ENCODE measurements at regions not wholly inside any gene's neighbourhood (a gene's known extent, or its start where the extent isn't known, plus 50 kb on each side); places are given as distances from the start of the nearest gene placed in this dataset.
"Not testable (repeated sequence)": the region's sequence is repeated elsewhere in the genome, so short reads cannot be mapped to it uniquely, and the experiment has no call there.

DNA sequence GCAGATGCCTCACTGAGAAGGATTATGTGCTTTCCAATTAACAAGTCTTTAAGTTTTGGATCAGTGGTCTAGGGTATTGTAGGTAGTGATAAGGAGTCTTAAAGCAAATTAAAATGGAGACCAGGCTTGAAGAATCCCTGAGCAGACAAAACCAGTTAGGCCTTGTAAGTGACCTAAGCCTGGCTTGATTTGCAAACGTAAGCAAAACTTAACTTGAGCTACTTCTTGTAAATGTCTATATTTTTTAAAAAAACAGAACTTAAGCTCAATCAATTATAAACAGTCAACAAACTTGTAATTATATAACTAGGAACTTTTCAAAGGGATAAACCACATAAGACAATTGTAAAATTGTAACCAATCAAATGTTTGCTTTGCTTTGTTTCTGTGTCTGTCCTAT lies 72.7 kb upstream of the NALF2 start:
- no peaks in the 10 kb centered on the region for H3K9me3 ChIP-seq (ENCODE audit: control insufficient read depth, low read length)
- no peaks in the 10 kb centered on the region for H3K36me3 ChIP-seq (ENCODE audit: control insufficient read depth, insufficient read depth, low read length)
- DNase-seq = no peak
- no peaks in the 10 kb centered on the region for H3K4me1 ChIP-seq (ENCODE audit: control insufficient read depth, insufficient read depth, low read length, poor library complexity, severe bottlenecking)
- H3K27me3 ChIP-seq (replicated peaks; ENCODE audit: control insufficient read depth, insufficient read depth, low read length, poor library complexity, severe bottlenecking) = no peaks in the 10 kb centered on the region
- H3K4me3 ChIP-seq (ENCODE audit: insufficient read depth, low read depth, low read length, poor library complexity, severe bottlenecking) = no peak overlapping the region
- H3K27ac ChIP-seq (ENCODE audit: insufficient read depth, low read length, poor library complexity, severe bottlenecking) = no peak overlapping the region

DNA sequence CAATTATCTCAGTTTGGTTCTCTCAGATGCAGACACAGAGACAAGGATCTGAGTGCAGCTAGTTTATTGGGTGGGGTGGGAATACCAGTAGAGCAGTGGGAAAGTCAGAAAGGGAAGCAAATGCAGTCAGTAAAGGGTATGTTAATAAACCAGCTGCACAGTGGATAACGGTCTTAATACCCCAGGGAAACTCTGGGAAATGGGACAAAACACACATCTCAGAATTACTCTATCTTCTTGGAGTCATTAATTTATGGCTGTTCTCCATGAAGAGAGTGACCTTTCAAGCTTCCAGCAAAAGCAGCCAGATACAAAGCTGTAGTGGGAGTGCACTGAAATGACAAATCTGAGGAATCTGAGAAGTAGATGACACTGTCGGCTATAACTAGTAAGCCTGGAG lies 73.3 kb upstream of the NALF2 start:
- H3K4me3 ChIP-seq (ENCODE audit: insufficient read depth, low read depth, low read length, poor library complexity, severe bottlenecking) = no peak overlapping the region
- no peak overlapping the region for H3K27ac ChIP-seq (ENCODE audit: insufficient read depth, low read length, poor library complexity, severe bottlenecking)
- H3K27me3 ChIP-seq (replicated peaks; ENCODE audit: control insufficient read depth, insufficient read depth, low read length, poor library complexity, severe bottlenecking) = no peaks in the 10 kb centered on the region
- H3K4me1 ChIP-seq (ENCODE audit: control insufficient read depth, insufficient read depth, low read length, poor library complexity, severe bottlenecking) = no peaks in the 10 kb centered on the region
- no peak for DNase-seq
- H3K9me3 ChIP-seq (ENCODE audit: control insufficient read depth, low read length) = no peaks in the 10 kb centered on the region
- no peaks in the 10 kb centered on the region for H3K36me3 ChIP-seq (ENCODE audit: control insufficient read depth, insufficient read depth, low read length)

DNA sequence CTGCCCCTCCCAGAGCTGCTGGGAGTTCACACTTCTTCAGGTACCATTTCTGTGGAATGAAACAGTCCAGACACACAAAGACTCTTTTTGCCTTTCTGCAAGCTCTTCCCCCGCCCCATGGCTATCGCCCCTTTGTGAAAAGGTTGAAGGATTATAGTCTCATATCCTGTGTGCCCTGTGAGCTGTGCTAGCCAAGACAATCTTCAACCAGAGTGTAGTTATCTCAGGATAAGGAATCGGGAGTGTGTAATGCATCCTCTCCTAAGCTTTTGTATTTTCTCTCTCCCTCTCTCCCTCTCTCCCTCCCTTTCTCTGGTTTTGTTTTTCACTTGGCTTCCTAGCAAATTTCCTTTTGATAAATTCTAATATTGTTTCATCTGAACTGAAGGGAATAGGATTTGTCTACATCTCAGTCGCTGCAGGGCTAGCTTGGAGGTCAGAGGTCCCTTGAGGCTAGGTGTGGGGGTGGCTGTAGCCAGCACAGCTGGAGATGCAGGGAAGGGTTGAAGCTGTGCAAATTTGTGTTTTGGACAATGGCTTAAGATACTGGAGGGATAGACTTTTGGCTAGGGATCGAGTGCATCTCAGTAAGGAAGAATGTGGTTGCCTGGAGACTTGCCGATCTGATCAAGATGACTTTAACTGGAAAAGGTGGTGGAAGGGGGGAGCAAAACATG lies 74.6 kb upstream of the NALF2 start:
- no peak overlapping the region for H3K27ac ChIP-seq (ENCODE audit: insufficient read depth, low read length, poor library complexity, severe bottlenecking)
- DNase-seq = no peak
- H3K36me3 ChIP-seq (ENCODE audit: control insufficient read depth, insufficient read depth, low read length) = no peaks in the 10 kb centered on the region
- H3K27me3 ChIP-seq (replicated peaks; ENCODE audit: control insufficient read depth, insufficient read depth, low read length, poor library complexity, severe bottlenecking) = no peaks in the 10 kb centered on the region
- no peaks in the 10 kb centered on the region for H3K9me3 ChIP-seq (ENCODE audit: control insufficient read depth, low read length)
- H3K4me1 ChIP-seq (ENCODE audit: control insufficient read depth, insufficient read depth, low read length, poor library complexity, severe bottlenecking) = no peaks in the 10 kb centered on the region
- H3K4me3 ChIP-seq (ENCODE audit: insufficient read depth, low read depth, low read length, poor library complexity, severe bottlenecking) = no peak overlapping the region

DNA sequence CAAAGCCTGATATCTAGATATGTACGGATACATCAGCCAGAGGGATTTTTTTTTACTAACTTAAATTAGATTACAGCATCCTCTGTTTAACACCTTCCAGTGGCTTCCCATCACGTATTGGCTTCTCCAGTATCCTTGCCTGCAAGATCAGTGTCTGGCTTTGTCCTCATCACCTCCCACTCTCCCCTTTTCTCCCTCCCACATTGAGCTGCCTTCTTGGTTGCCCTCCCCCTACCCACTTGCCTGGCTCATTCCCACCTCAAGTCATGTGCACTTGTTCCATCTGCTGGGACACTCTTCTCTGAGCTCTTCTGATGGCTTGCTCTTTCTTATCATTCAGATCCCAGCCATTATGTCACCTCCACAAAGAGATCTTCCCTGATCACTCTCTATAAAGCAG lies 75.9 kb upstream of the NALF2 start:
- H3K36me3 ChIP-seq (ENCODE audit: control insufficient read depth, insufficient read depth, low read length) = no peaks in the 10 kb centered on the region
- H3K27me3 ChIP-seq (replicated peaks; ENCODE audit: control insufficient read depth, insufficient read depth, low read length, poor library complexity, severe bottlenecking) = no peaks in the 10 kb centered on the region
- H3K27ac ChIP-seq (ENCODE audit: insufficient read depth, low read length, poor library complexity, severe bottlenecking) = no peak overlapping the region
- H3K4me3 ChIP-seq (ENCODE audit: insufficient read depth, low read depth, low read length, poor library complexity, severe bottlenecking) = no peak overlapping the region
- no peaks in the 10 kb centered on the region for H3K4me1 ChIP-seq (ENCODE audit: control insufficient read depth, insufficient read depth, low read length, poor library complexity, severe bottlenecking)
- DNase-seq = no peak
- no peaks in the 10 kb centered on the region for H3K9me3 ChIP-seq (ENCODE audit: control insufficient read depth, low read length)

DNA sequence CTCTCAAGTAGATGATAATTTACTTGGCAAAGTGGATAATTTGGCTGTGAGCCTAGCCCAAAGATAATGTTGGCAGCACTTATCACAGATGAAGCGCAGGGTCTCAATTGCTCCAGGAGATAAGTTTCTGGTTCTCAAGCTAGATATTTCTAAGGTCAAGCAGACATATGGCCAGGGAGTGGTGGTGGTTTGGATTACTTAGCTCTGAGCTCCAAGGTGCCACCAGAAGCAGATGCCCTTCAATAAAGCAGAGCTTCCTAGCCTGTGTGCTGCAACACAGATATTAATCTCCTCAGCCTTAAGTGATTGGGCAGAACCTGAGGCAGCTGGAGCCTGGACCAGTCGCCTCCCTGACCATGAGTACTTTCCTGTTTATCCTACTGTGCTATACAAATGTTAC lies 79.2 kb upstream of the NALF2 start:
- H3K27me3 ChIP-seq (replicated peaks; ENCODE audit: control insufficient read depth, insufficient read depth, low read length, poor library complexity, severe bottlenecking) = no peaks in the 10 kb centered on the region
- no peaks in the 10 kb centered on the region for H3K36me3 ChIP-seq (ENCODE audit: control insufficient read depth, insufficient read depth, low read length)
- no peak overlapping the region for H3K27ac ChIP-seq (ENCODE audit: insufficient read depth, low read length, poor library complexity, severe bottlenecking)
- no peaks in the 10 kb centered on the region for H3K9me3 ChIP-seq (ENCODE audit: control insufficient read depth, low read length)
- H3K4me1 ChIP-seq (ENCODE audit: control insufficient read depth, insufficient read depth, low read length, poor library complexity, severe bottlenecking) = no peaks in the 10 kb centered on the region
- DNase-seq = no peak
- no peak overlapping the region for H3K4me3 ChIP-seq (ENCODE audit: insufficient read depth, low read depth, low read length, poor library complexity, severe bottlenecking)

DNA sequence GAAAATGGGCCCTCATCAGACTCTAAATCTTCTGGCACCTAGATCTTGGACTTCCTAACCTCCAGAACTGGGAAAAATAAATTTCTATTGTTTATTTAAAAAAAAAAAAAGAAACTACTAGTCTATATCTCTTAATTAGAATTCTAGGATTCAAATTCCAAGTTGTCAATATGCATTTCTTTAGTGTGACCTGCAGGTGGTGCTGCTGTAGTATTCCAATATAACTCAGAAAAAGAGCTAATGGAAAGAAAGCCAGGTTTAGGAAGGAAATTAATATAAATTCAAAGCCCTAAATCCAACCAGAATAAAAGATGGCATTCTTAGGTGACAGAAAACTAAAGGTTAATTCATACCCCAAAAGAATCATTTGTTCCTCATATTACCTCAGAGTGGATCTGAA lies 80.0 kb upstream of the NALF2 start:
- DNase-seq = no peak
- no peaks in the 10 kb centered on the region for H3K4me1 ChIP-seq (ENCODE audit: control insufficient read depth, insufficient read depth, low read length, poor library complexity, severe bottlenecking)

DNA sequence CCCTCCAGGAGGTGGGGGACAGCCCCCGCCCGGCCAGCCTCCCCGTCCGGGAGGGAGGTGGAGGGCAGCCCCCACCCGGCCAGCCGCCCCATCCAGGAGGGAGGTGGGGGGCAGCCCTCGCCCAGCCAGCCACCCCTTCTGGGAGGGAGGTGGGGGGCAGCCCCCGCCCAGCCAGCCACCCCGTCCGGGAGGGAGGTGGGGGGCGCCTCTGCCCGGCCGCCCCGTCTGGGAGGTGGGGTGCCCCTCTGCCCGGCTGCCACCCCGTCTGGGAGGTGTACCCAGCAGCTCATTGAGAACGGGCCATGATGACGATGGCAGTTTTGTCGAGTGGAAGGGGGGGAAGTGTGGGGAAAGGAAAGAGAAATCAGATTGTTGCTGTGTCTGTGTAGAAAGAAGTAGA lies 81.9 kb upstream of the NALF2 start:
- not testable (repeated sequence) for H3K27ac ChIP-seq (ENCODE audit: insufficient read depth, low read length, poor library complexity, severe bottlenecking); H3K36me3 ChIP-seq (ENCODE audit: control insufficient read depth, insufficient read depth, low read length)

More for the DNA sequence above, 80.0 kb upstream of the NALF2 start:
- no peaks in the 10 kb centered on the region for H3K27me3 ChIP-seq (replicated peaks; ENCODE audit: control insufficient read depth, insufficient read depth, low read length, poor library complexity, severe bottlenecking)
- H3K9me3 ChIP-seq (ENCODE audit: control insufficient read depth, low read length) = no peaks in the 10 kb centered on the region
- no peaks in the 10 kb centered on the region for H3K36me3 ChIP-seq (ENCODE audit: control insufficient read depth, insufficient read depth, low read length)
- no peak overlapping the region for H3K27ac ChIP-seq (ENCODE audit: insufficient read depth, low read length, poor library complexity, severe bottlenecking)
- H3K4me3 ChIP-seq (ENCODE audit: insufficient read depth, low read depth, low read length, poor library complexity, severe bottlenecking) = no peak overlapping the region

DNA sequence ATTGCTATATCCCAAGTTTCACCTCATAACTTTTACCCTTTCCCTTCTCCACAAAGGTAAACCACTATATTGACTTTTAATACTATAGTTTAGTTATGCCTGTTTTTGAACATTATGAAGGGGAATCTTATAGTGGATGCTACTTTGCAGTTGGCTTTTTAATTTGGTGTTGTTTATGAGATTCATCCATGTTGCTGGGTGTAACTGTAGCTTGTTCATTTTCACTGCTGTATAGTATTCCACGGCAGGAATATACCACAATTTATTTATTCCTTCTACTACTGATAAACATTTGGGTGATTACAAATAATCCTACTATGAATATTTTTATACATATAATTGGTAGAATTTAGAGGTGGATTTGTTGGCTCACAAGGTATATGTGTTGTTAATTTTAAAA lies 88.4 kb upstream of the NALF2 start:
- no peak for DNase-seq
- Histone ChIP-seq H3K36me3 (ENCODE audit: control insufficient read depth, insufficient read depth, low read length) (no peaks in the 10 kb centered on the region), H3K27me3 (replicated peaks; ENCODE audit: control insufficient read depth, insufficient read depth, low read length, poor library complexity, severe bottlenecking) (no peaks in the 10 kb centered on the region), H3K27ac (ENCODE audit: insufficient read depth, low read length, poor library complexity, severe bottlenecking) (no peak overlapping the region), H3K9me3 (ENCODE audit: control insufficient read depth, low read length) (no peaks in the 10 kb centered on the region), H3K4me1 (ENCODE audit: control insufficient read depth, insufficient read depth, low read length, poor library complexity, severe bottlenecking) (no peaks in the 10 kb centered on the region), H3K4me3 (ENCODE audit: insufficient read depth, low read depth, low read length, poor library complexity, severe bottlenecking) (no peak overlapping the region)

More for the DNA sequence above, 81.9 kb upstream of the NALF2 start:
- H3K4me1 ChIP-seq (ENCODE audit: control insufficient read depth, insufficient read depth, low read length, poor library complexity, severe bottlenecking); H3K27me3 ChIP-seq (replicated peaks; ENCODE audit: control insufficient read depth, insufficient read depth, low read length, poor library complexity, severe bottlenecking); H3K9me3 ChIP-seq (ENCODE audit: control insufficient read depth, low read length); H3K4me3 ChIP-seq (ENCODE audit: insufficient read depth, low read depth, low read length, poor library complexity, severe bottlenecking); DNase-seq: not testable (repeated sequence)

DNA sequence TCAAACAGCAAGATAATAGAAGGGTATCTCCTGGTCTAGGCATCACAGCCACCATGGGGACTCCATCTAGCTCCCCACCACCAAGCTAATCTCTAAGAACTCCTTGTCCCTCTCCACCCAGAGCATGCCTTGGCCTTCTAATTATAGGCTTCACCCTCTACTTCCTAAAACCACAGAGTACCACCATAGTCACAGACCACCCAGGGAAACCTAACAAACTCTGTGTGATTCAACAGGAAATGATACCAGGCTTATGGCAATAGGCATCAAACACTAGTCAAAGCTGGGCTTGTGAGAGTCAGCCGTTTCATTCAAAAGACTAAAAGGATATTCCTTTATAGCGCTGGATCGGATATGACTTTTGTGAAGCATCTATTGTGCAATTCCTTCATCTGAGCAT lies 91.5 kb upstream of the NALF2 start:
- Histone ChIP-seq H3K36me3 (ENCODE audit: control insufficient read depth, insufficient read depth, low read length) (no peaks in the 10 kb centered on the region), H3K27ac (ENCODE audit: insufficient read depth, low read length, poor library complexity, severe bottlenecking) (no peak overlapping the region), H3K4me1 (ENCODE audit: control insufficient read depth, insufficient read depth, low read length, poor library complexity, severe bottlenecking) (no peaks in the 10 kb centered on the region), H3K9me3 (ENCODE audit: control insufficient read depth, low read length) (no peaks in the 10 kb centered on the region), H3K4me3 (ENCODE audit: insufficient read depth, low read depth, low read length, poor library complexity, severe bottlenecking) (no peak overlapping the region), H3K27me3 (replicated peaks; ENCODE audit: control insufficient read depth, insufficient read depth, low read length, poor library complexity, severe bottlenecking) (no peaks in the 10 kb centered on the region)
- DNase-seq = no peak

DNA sequence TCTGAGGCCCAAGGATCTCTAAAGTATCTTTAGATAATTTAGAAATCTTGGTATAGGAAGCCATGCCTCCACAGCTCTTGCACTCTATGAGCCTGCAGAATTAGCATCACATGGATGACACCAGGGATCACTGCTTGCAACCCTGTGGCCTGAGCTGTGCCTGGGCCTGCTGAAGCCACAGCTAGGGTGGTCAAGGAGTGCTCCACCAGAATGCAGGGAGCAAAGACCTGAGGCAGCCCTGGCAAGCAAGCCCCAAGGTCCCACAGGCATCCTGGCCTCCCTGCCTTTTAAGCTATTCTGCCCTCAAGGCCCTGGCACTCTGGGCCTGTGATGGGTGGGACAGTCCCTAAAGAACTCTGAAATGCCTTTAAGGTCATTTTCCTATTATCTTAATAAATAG lies 105.2 kb upstream of the NALF2 start:
- Histone ChIP-seq H3K27ac (ENCODE audit: insufficient read depth, low read length, poor library complexity, severe bottlenecking) (no peak overlapping the region), H3K4me1 (ENCODE audit: control insufficient read depth, insufficient read depth, low read length, poor library complexity, severe bottlenecking) (no peaks in the 10 kb centered on the region), H3K36me3 (ENCODE audit: control insufficient read depth, insufficient read depth, low read length) (no peaks in the 10 kb centered on the region), H3K27me3 (replicated peaks; ENCODE audit: control insufficient read depth, insufficient read depth, low read length, poor library complexity, severe bottlenecking) (no peaks in the 10 kb centered on the region), H3K9me3 (ENCODE audit: control insufficient read depth, low read length) (no peaks in the 10 kb centered on the region), H3K4me3 (ENCODE audit: insufficient read depth, low read depth, low read length, poor library complexity, severe bottlenecking) (no peak overlapping the region)
- DNase-seq = no peak

All from effector memory CD4-positive, alpha-beta T cell (primary cell).